ENCODE measurements at regions not wholly inside any gene's neighbourhood (a gene's known extent, or its start where the extent isn't known, plus 50 kb on each side); places are given as distances from the start of the nearest gene placed in this dataset.
"Not testable (repeated sequence)": the region's sequence is repeated elsewhere in the genome, so short reads cannot be mapped to it uniquely, and the experiment has no call there.

- no peak for DNase-seq (ENCODE audit: low spot score)
Measured at GRCh38 chr11:87462171-87462570, 424.4 kb downstream of the TMEM135 start.

GRCh38 chr11:87460842-87461637 lies 423.3 kb downstream of the TMEM135 start:
- no peak for DNase-seq (ENCODE audit: low spot score)

- no peak for DNase-seq (ENCODE audit: low spot score)
Measured at GRCh38 chr11:87460279-87460678, 422.5 kb downstream of the TMEM135 start.

DNA sequence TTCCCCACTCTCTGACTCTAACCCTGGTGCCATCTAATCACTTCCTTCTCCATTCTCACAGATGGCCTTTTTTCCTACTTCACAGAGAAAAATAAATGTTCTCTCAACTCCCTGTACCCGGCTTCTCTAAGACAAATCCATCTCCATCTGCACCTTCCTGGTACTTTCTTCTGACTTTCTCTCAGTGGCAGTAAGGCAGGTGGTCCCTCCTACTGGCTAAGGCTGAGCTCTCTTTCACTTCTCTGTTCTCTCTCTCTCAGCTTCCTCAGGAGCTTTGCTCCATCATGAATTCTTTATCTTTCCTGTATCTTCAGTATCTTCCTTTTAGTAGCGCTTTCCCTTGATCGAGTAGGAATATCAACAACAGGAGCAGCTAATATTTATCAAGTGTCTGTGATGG lies 421.6 kb downstream of the TMEM135 start:
- no peak for DNase-seq (ENCODE audit: low spot score)

- no peak for DNase-seq (ENCODE audit: low spot score)
Measured at GRCh38 chr11:87456499-87456898, 418.8 kb downstream of the TMEM135 start.

DNA sequence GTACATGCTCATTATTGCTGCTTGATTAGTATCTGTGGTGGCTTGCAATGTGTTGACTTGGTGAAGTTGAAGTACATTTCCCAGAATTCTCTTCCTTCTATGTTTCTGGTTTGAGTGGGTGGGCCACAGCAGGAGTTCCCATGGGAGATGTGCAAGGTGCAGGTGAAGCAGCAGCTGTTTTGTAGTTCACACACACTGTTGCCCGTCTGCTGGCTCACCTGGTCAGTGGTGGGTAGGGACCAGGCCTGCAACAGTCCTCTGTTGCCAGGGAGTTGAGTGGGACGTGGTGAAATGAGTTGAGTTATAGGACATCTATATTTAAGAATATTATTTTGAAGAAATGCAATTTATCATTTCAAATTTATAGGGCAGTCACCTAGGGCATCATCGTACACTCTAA lies 417.4 kb downstream of the TMEM135 start:
- DNase-seq (ENCODE audit: low spot score) = no peak

DNA sequence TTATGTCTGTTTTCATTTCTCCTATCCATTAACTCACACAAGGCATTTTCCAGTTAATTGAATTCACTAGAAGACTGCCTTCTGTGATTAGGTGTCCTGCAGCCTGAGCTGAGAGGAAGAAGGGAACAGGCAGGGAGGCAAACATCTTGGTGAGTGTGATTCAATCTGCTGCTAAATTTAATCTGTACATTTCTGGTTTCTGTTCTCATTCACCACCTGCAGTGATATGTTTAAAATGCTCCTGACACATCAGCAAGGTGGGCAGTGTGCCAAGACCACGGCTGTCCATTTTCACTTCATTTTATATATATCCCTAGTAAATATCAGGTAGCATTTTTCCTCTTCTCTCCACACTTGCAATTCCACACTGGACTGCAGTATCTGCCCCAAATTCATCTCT lies 416.5 kb downstream of the TMEM135 start:
- peak; percentile 22 for DNase-seq (ENCODE audit: low spot score)

DNA sequence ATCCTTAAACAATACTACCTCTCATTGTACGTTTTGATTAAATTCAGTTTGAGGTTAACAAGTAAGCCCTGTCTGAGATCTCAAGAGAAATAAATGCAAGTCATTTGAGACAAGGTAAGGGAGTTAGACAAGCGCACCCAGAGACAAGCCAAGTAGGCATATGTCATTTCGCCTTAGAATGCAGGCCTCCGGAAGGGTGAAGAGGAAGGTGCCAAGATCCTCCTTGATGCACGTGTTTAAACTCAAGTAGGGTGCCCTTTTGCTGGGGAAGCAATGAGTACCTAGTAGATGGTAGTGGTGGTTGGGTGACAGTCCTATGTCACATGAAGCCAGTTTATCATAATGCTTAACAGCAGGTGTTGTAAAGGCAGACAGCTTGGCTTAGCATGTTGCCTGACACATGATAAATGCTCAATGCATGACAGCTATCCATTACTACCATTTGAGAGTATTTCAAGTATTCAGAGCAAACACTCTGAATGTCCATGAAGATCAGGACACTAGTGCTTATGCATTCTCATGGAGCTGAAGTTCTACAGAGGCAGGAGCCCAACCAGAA lies 415.9 kb downstream of the TMEM135 start:
- DNase-seq (ENCODE audit: low spot score) = peak; percentile 19

DNA sequence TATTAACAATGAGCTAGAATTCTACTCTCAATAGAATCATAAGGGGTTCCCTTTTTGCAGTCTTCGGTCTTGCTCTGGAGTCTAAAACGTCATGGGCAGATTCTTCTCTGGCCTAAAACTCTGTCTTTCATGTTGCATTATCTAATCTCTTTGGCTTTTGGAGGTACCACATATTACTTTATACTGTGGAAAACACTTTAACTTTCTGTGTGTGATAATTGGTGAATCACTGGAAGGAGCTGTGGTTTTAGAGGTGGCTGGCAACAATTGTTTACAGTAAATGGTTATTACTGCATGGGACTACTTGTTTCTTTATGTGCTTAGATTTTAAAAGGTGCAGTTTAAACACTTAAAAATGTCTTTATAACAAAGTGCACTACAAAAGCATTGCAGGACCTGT lies 414.3 kb downstream of the TMEM135 start:
- DNase-seq (ENCODE audit: low spot score) = not testable (repeated sequence)

DNA sequence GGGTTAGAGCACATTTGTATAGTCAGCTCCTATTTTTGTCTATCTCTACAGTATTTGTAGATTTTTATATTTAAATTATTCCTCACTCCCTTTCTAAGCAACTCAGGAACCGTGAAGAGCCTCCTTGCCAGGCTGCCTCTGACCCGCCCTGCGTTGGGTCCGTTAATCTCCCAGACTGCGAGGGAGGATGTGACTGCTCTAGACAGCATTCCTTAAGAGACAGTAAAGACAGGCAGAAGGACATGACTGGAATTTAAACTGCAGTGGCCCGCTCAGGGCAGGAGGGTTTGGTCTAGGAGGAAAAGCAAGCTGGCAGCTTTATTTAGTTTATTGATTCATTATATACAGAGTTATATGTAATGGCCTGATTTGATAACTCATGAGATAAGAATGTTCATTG lies 413.7 kb downstream of the TMEM135 start:
- DNase-seq (ENCODE audit: low spot score) = peak; percentile 54

DNA sequence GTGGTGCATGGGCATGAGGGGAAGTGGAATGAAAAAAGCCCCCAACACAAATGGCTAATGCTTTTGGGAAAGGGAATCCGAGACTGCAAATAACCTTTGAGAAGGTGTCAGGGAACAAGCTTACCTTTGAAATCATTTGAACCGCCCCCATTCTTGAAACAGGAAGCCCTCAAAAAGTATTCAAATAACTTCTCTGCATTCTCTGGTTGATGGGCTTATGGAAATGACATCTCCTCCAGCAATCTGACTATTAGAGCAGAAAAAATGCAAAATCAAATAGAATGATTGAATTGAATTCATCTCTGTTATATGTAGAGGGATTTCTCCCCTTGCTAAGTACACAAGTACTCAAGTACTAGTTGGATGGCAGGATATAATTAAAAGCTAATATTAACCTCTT lies 409.9 kb downstream of the TMEM135 start:
- DNase-seq (ENCODE audit: low spot score) = no peak

DNA sequence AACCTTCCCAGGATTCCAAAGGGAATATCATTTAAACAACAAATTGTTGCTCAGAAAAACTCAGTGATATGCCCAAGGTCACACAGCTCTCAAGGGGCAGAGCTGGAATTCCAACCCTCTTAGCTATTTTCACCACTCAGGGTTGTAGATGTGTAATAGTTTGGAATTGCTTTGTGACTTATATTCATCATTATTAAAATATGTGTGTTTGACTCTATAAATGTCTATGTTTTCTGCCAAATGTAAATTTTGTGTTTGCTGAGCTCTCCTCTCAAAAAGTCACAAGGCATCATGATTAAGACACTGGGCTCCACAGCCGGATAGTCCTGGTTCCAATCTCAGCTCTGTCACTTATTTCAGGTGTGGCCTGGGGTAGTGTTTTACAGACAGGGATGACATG lies 407.3 kb downstream of the TMEM135 start:
- peak; percentile 69 for DNase-seq (ENCODE audit: low spot score)

- no peak for DNase-seq (ENCODE audit: low spot score)
Measured at GRCh38 chr11:87443707-87444106, 406.0 kb downstream of the TMEM135 start.

DNA sequence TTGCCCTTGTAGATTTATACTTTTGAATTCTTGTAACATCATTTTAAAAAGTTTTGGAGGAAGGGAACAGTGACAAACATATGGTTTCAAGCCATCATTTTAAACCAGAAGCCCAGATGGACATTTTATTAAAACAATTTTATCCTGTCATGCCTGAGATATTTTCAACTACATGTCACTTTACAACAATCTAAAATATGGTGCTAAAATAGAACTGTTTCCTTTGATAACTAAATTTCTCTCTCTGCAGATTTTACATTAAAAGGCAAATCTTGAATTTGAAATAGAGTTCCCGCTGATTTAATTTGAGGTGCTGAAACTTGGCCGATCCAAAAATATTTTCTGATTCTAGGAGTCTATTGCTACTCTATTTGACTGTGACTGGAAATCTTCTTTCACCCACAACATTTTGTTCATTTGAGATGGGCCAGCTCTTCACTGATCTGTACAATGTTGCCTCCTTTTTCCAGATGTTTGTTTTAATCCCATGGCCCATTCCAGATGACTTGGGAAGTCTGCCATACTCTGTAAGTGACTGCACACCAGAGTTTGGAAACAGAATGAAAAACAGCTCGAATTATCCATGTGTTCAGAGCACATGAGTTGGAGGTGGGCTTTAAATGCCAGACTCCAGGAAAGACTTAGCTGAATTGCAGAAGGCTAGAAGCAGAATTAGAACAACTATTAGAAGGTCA lies 402.5 kb downstream of the TMEM135 start:
- no peak for DNase-seq (ENCODE audit: low spot score)

- no peak for DNase-seq (ENCODE audit: low spot score)
Measured at GRCh38 chr11:87438416-87438815, 400.7 kb downstream of the TMEM135 start.

- peak; percentile 97 for DNase-seq (ENCODE audit: low spot score)
Measured at GRCh38 chr11:87437844-87438223, 400.1 kb downstream of the TMEM135 start.

- DNase-seq (ENCODE audit: low spot score) = no peak
Measured at GRCh38 chr11:87437133-87437843, 399.6 kb downstream of the TMEM135 start.

- no peak for DNase-seq (ENCODE audit: low spot score)
Measured at GRCh38 chr11:87432022-87432421, 394.3 kb downstream of the TMEM135 start.

DNA sequence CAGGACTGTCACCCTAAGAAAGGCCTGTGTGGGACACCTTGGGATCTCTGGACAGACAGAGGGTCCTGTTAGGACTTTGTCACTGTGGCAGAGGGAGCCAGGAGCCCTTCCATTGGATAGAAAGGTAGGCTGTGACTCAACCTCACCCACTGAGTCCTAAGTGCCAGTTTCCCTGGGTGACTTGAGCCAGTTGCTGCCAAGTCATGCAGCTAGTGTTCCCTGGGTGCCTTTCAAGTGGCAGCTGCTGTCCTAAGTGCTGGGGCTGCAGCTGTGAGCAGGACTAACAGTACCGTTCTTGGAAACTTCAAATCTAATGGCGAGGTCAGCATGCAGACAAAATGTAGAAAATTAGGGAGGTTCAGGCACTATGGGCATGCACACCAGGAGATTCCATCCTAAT lies 393.7 kb downstream of the TMEM135 start:
- DNase-seq (ENCODE audit: low spot score) = peak; percentile 29

DNA sequence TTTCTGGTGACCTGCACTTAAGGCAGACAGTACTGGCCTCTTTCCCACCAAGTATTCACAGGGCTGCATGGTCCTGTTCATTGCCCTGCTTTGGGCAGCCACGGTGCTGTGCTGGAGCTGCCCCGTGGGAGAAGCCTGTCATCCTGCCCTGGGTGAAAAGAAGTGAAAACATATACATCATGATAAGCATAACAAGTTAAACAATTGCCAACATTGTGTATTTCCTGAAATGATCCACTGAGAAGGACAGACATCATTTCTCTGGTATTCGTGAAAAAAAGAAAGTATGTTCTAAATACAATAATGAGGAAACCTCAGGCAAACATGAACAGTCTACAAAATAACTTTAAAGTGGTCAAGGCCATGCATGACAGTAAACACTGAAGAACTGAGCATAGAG lies 393.1 kb downstream of the TMEM135 start:
- DNase-seq (ENCODE audit: low spot score) = no peak

DNA sequence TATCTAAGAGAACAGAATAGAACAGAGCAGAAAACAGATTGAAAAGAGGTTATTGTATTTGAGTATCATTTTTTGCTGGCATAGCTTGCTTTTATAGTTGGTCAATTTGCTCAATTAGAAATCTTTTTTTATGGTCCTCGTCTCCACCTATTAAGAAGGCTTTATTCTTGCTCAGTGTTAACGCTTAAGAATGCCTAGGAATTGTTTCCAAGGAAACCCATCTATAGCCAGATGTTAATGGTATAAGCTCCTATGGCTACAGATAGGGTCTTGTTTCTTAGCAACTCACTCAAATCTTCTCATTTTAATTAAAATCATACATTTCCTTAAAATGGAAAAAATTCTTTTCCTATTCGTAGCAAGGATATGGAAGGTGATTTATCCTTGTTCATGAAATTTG lies 392.3 kb downstream of the TMEM135 start:
- DNase-seq (ENCODE audit: low spot score) = no peak

GRCh38 chr11:87428266-87428665 lies 390.5 kb downstream of the TMEM135 start:
- peak; percentile 52 for DNase-seq (ENCODE audit: low spot score)

DNA sequence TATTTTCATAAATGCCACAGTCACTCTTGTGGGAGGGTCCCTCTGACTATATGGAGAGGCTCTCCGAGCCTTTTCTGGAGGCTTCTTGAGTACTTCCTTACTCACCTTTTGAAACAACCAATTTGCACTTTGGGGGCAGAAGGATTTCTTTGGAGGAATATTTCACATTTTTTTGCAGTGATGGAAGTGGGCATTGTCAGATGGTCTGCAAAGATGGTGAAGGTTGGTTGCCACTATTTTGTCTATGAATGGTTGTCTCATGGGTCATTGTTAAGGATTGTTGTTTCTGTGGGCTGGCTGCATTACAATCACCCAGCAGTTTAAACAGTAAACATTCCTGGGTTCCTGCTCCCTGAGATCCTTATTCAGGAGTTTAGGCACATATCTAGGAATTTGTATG lies 388.2 kb downstream of the TMEM135 start:
- peak; percentile 73 for DNase-seq (ENCODE audit: low spot score)

All from kidney tubule cell (primary cell).